ENCODE measurements at regions not wholly inside any gene's neighbourhood (a gene's known extent, or its start where the extent isn't known, plus 50 kb on each side); places are given as distances from the start of the nearest gene placed in this dataset.
"Not testable (repeated sequence)": the region's sequence is repeated elsewhere in the genome, so short reads cannot be mapped to it uniquely, and the experiment has no call there.

GRCh38 chr2:122034777-122035176, 279.3 kb downstream of the TSN start:
- Histone ChIP-seq H3K36me3 (no peaks in the 10 kb centered on the region), H3K27ac (no peak overlapping the region), H3K4me3 (no peak overlapping the region), H3K27me3 (no peaks in the 10 kb centered on the region), H3K4me1 (no peaks in the 10 kb centered on the region), H3K9me3 (no peaks in the 10 kb centered on the region)
- TF ChIP-seq, protein P1, sequence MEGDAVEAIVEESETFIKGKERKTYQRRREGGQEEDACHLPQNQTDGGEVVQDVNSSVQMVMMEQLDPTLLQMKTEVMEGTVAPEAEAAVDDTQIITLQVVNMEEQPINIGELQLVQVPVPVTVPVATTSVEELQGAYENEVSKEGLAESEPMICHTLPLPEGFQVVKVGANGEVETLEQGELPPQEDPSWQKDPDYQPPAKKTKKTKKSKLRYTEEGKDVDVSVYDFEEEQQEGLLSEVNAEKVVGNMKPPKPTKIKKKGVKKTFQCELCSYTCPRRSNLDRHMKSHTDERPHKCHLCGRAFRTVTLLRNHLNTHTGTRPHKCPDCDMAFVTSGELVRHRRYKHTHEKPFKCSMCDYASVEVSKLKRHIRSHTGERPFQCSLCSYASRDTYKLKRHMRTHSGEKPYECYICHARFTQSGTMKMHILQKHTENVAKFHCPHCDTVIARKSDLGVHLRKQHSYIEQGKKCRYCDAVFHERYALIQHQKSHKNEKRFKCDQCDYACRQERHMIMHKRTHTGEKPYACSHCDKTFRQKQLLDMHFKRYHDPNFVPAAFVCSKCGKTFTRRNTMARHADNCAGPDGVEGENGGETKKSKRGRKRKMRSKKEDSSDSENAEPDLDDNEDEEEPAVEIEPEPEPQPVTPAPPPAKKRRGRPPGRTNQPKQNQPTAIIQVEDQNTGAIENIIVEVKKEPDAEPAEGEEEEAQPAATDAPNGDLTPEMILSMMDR (IDR thresholded peaks at IDR 0.05), result no peak
- no peak for DNase-seq
- intact Hi-C loops (cut with DNase I; ENCODE audit: low total_unique reads), result no loop called here

- H3K4me3 ChIP-seq; intact Hi-C loops (cut with DNase I; ENCODE audit: low total_unique reads); H3K9me3 ChIP-seq; H3K36me3 ChIP-seq; H3K27ac ChIP-seq; DNase-seq; H3K27me3 ChIP-seq; H3K4me1 ChIP-seq: not testable (repeated sequence)
Measured at GRCh38 chr2:122038816-122039215, 283.4 kb downstream of the TSN start.

GRCh38 chr2:122041455-122041854, 286.0 kb downstream of the TSN start:
- Histone ChIP-seq H3K27me3 (no peaks in the 10 kb centered on the region), H3K4me3 (no peak overlapping the region), H3K9me3 (no peaks in the 10 kb centered on the region), H3K27ac (no peak overlapping the region), H3K4me1 (no peaks in the 10 kb centered on the region), H3K36me3 (no peaks in the 10 kb centered on the region)
- no peak for DNase-seq
- TF ChIP-seq, protein P1 (IDR thresholded peaks at IDR 0.05), result no peak
- intact Hi-C loops (cut with DNase I; ENCODE audit: low total_unique reads), result no loop called here

- DNase-seq; H3K36me3 ChIP-seq; H3K4me3 ChIP-seq; intact Hi-C loops (cut with DNase I; ENCODE audit: low total_unique reads); H3K27me3 ChIP-seq; H3K9me3 ChIP-seq; H3K4me1 ChIP-seq; H3K27ac ChIP-seq: not testable (repeated sequence)
Measured at GRCh38 chr2:122051659-122052058, 296.2 kb downstream of the TSN start.

DNA sequence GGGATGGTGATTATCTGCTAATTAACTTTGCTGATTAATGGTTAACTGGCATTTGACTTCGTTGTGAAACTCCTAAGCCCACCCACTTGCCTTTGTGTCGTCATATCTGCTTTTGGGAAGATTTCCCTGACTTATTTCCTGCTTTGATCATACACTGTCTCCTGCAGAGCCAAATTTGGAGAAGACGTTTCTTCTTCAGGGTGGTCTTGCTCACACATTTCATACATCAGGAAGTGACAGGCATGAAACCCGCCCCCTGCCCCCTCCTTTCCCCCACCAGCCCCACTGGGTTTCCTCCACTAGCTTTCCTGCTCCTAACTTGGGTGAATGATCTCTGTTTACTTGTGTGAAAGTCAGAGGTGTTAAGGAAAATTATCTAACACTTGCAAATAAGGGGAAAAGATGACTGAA, 300.1 kb downstream of the TSN start:
- TF ChIP-seq, protein P1 (IDR thresholded peaks at IDR 0.05), result no peak
- Histone ChIP-seq H3K36me3 (no peaks in the 10 kb centered on the region), H3K27ac (no peak overlapping the region), H3K27me3 (no peaks in the 10 kb centered on the region), H3K4me3 (no peak overlapping the region), H3K9me3 (no peaks in the 10 kb centered on the region), H3K4me1 (no peaks in the 10 kb centered on the region)
- no peak for DNase-seq
- intact Hi-C loops (cut with DNase I; ENCODE audit: low total_unique reads), result no loop called here

DNA sequence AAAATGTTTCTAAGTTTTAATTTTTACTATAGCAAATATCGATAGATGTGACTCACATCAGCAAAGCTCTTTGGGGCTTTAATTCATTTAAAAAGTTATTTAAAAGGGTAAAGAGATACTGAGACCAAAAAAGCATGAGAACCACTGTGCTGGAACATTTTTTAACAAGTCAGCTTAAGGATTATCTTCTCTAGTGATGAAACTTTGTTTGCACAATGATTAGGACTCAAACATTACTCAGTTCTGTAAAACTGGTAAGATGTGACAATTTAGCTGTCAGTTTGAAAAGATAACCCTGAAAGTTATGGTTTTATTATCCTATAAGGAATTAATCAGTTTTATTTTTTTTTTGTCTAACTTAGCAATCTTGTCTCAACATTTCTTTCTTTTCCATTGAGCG, 301.4 kb downstream of the TSN start:
- DNase-seq, result no peak
- intact Hi-C loops (cut with DNase I; ENCODE audit: low total_unique reads), result no loop called here

DNA sequence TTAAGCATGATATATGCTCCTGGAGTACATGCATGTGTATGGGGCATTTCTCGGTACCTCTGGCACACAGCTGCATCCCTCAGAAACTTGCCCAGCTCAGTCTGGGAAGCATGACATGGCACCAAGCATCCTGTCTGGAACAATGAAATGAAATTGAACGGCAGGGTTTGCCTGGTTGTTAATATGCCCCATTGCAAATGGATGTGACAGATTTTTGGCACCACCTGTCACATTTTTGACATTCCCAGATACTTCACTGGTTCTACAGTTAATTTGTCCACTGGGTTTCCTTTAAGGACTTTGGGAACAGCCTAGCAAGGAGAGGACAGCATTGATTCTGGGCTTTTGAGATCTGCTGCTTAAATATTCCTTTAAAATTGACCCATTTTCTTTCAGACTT, 305.8 kb downstream of the TSN start:
- intact Hi-C loops (cut with DNase I; ENCODE audit: low total_unique reads), result no loop called here
- H3K27me3 ChIP-seq, result no peaks in the 10 kb centered on the region
- H3K9me3 ChIP-seq, result no peaks in the 10 kb centered on the region
- H3K36me3 ChIP-seq, result no peaks in the 10 kb centered on the region
- no peak overlapping the region for H3K4me3 ChIP-seq
- DNase-seq, result no peak
- H3K27ac ChIP-seq, result no peak overlapping the region
- no peaks in the 10 kb centered on the region for H3K4me1 ChIP-seq
- TF ChIP-seq, protein P1 (IDR thresholded peaks at IDR 0.05), result no peak

More for the DNA sequence above, 301.4 kb downstream of the TSN start:
- H3K27me3 ChIP-seq, result no peaks in the 10 kb centered on the region
- TF ChIP-seq, protein P1 (IDR thresholded peaks at IDR 0.05), result no peak
- no peak overlapping the region for H3K4me3 ChIP-seq
- H3K36me3 ChIP-seq, result no peaks in the 10 kb centered on the region
- H3K4me1 ChIP-seq, result no peaks in the 10 kb centered on the region
- no peak overlapping the region for H3K27ac ChIP-seq
- H3K9me3 ChIP-seq, result no peaks in the 10 kb centered on the region
